Suprapubic skin (tissue), 3 donors: ENCODE measurements at regions not wholly inside any gene's neighbourhood (a gene's known extent, or its start where the extent isn't known, plus 50 kb on each side); places are given as distances from the start of the nearest gene placed in this dataset.

Source experiments
- CTCF ChIP-seq, 2 donors: fragments of 200-600 bp in 1 of 2; fragments of 450-650 bp in 1 of 2; sonication (generic) in 1 of 2; IDR thresholded peaks; one replicate each; pipeline ENCODE4 v1.5.1; 2016 to 2019; ENCODE audit warnings: antibody characterized with exemption in 2 of 2, mild to moderate bottlenecking in 1 of 2, moderate library complexity in 1 of 2
- POLR2A ChIP-seq, 2 donors: fragments of 450-650 bp; IDR thresholded peaks; one replicate each; pipeline ENCODE4 v1.6.1; 2017; ENCODE audit warnings: antibody characterized with exemption in 2 of 2, mild to moderate bottlenecking in 2 of 2, moderate library complexity in 2 of 2

GRCh38 chr12:42728287-42728686 lies 138.7 kb upstream of the PRICKLE1 start:
- TF ChIP-seq POLR2A (IDR thresholded peaks at IDR 0.05) (no peak), CTCF (IDR thresholded peaks at IDR 0.05) (no peak)
